C4-2B (cell line): ENCODE measurements at regions not wholly inside any gene's neighbourhood (a gene's known extent, or its start where the extent isn't known, plus 50 kb on each side); places are given as distances from the start of the nearest gene placed in this dataset.

Experiments used
- CTCF ChIP-seq: fragments of 450-650 bp; conservative IDR thresholded peaks from 2 replicates; pipeline ENCODE4 v1.5.1; 2017; ENCODE audit warnings: mild to moderate bottlenecking
- ZFX ChIP-seq: fragments of 450-650 bp; IDR thresholded peaks from 2 replicates; pipeline ENCODE4 v1.6.1; 2017

- peak; percentile 35 for TF ChIP-seq CTCF
- TF ChIP-seq ZFX: no peak
Measured at GRCh38 chr4:108473163-108473720, 147.1 kb upstream of the RPL34 start.
